ENCODE measurements at regions not wholly inside any gene's neighbourhood (a gene's known extent, or its start where the extent isn't known, plus 50 kb on each side); places are given as distances from the start of the nearest gene placed in this dataset.

DNA sequence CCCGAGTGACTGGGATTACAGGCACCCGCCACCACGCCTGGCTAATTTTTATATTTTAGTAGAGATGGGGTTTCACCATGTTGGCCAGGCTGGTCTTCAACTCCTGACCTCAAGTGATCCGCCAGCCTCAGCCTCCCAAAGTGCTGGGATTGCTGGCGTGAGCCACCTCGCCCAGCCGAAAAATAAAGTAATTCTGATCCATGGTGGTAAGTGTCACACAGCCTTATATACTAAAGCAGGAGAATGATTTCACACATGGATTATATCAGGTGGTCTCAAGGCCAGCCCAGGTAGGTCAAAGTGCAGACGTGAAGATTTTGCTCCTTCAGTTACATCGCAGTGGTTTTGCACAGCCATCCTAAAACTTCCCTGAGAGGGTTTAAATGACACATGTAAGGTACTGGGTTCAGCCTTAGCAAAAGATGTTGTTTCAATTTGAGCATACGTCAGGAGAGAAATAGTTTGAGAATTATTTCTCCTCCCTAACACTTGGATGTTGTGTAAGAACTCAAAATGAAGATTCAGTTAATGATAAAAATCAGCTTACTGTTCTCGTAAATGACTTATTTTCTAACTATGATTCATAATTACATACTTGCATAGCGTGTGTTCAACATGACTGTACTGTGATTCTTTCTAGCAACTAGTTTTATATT is 93.0 kb upstream of the SLC39A10 start:
- H3K27ac ChIP-seq (ENCODE audit: low read depth, low read length, poor library complexity, severe bottlenecking), result peak overlapping the region; percentile 6
- no TSS peak for BruUV-seq (replicated peaks)
- no peaks in the 10 kb centered on the region; the same call in 1 of the 2 replicates for H3K9me3 ChIP-seq (ENCODE audit: low read length)
- DNase-seq (ENCODE audit: low spot score), result no peak
- peak overlapping the region; percentile 85 for H2AFZ ChIP-seq (ENCODE audit: low read length)
- intact Hi-C loops (cut with micrococcal nuclease; ENCODE audit: unreplicated experiment), result loop anchor here (5.0 to 10.0 kb wide), 4 partner anchors 222 to 1462 kb away; no protein-coding TSS in a partner anchor
- no peaks in the 10 kb centered on the region for H3K36me3 ChIP-seq (ENCODE audit: insufficient read depth, low read length)
- ChIA-PET POLR2A (interaction anchor here (1.0 to 1.7 kb wide), 3 partner anchors 10 to 93 kb away, joined by 3 to 6 read pairs (median 4); no protein-coding TSS in a partner anchor), CTCF (ENCODE audit: unreplicated experiment) (no interaction called here)
- H4K20me1 ChIP-seq (ENCODE audit: insufficient read depth, low read length), result no peaks in the 10 kb centered on the region
- peaks cover 66% of the 10 kb centered on the region for H3K4me1 ChIP-seq (ENCODE audit: insufficient read depth, low read length, poor library complexity, severe bottlenecking)
- peak overlapping the region; percentile 55 for H3K4me2 ChIP-seq (ENCODE audit: low read length)
- TF ChIP-seq EZH2phosphoT487 (IDR thresholded peaks at IDR 0.05; ENCODE audit: borderline replicate concordance, low read depth, low read length), result no peak
- no peak for TF ChIP-seq CTCF (conservative IDR thresholded peaks at IDR 0.05; ENCODE audit: low read length)
- H3K79me2 ChIP-seq (ENCODE audit: insufficient read depth, low read depth, low read length), result no peaks in the 10 kb centered on the region
- H3K4me3 ChIP-seq (ENCODE audit: low read depth, low read length, poor library complexity, severe bottlenecking), result peak overlapping the region; percentile 8
- H3K9me2 ChIP-seq (ENCODE audit: insufficient read depth, low read length), result no peaks in the 10 kb centered on the region

GRCh38 chr2:195562570-195563566 is 94.2 kb upstream of the SLC39A10 start:
- intact Hi-C loops (cut with micrococcal nuclease; ENCODE audit: unreplicated experiment), result loop anchor here (5.0 to 10.0 kb wide), 4 partner anchors 221 to 1461 kb away; no protein-coding TSS in a partner anchor
- ChIA-PET POLR2A (interaction anchor here (0.6 to 3.1 kb wide), 11 partner anchors 7 to 622 kb away, joined by 3 to 32 read pairs (median 12); no protein-coding TSS in a partner anchor), CTCF (ENCODE audit: unreplicated experiment) (interaction anchor here (0.9 kb wide), 1 partner anchor 94 kb away, joined by 4 read pairs; the partner anchor contains the start of gene SLC39A10)
- Histone ChIP-seq H2AFZ (ENCODE audit: low read length) (peak overlapping the region; percentile 75; the same call in 1 of the 2 replicates), H3K79me2 (ENCODE audit: insufficient read depth, low read depth, low read length) (no peaks in the 10 kb centered on the region), H3K27ac (ENCODE audit: low read depth, low read length, poor library complexity, severe bottlenecking) (peak overlapping the region; percentile 95), H3K4me3 (ENCODE audit: low read depth, low read length, poor library complexity, severe bottlenecking) (peak overlapping the region; percentile 55), H3K9me3 (ENCODE audit: low read length) (no peaks in the 10 kb centered on the region; the same call in 1 of the 2 replicates), H3K4me1 (ENCODE audit: insufficient read depth, low read length, poor library complexity, severe bottlenecking) (peaks cover 77% of the 10 kb centered on the region), H3K9me2 (ENCODE audit: insufficient read depth, low read length) (no peaks in the 10 kb centered on the region), H3K4me2 (ENCODE audit: low read length) (peak overlapping the region; percentile 85), H4K20me1 (ENCODE audit: insufficient read depth, low read length) (no peaks in the 10 kb centered on the region), H3K36me3 (ENCODE audit: insufficient read depth, low read length) (no peaks in the 10 kb centered on the region)
- BruUV-seq (replicated peaks), result TSS peak; percentile 96
- peak; percentile 48 for DNase-seq (ENCODE audit: low spot score)
- no peak for TF ChIP-seq EZH2phosphoT487 (IDR thresholded peaks at IDR 0.05; ENCODE audit: borderline replicate concordance, low read depth, low read length)
- TF ChIP-seq CTCF (conservative IDR thresholded peaks at IDR 0.05; ENCODE audit: low read length), result no peak
